Ascending aorta (tissue), 2 donors: ENCODE measurements at regions not wholly inside any gene's neighbourhood (a gene's known extent, or its start where the extent isn't known, plus 50 kb on each side); places are given as distances from the start of the nearest gene placed in this dataset.

Experiments used
- DNase-seq, 2 donors: peaks; one replicate each; pipeline ENCODE4 v3.0.0-alpha.2; 2019; ENCODE audit warnings: low spot score in 2 of 2
- H3K27ac ChIP-seq, 2 donors: fragments of 200-600 bp; sonication (generic); one replicate each; pipeline ENCODE4 v1.5.1; 2016 to 2017; ENCODE audit warnings: mild to moderate bottlenecking in 1 of 2
- H3K27me3 ChIP-seq: fragments of 200-600 bp; sonication (generic); one replicate; pipeline ENCODE4 v1.5.1; 2017
- H3K36me3 ChIP-seq, 2 donors: fragments of 200-600 bp; sonication (generic); one replicate each; pipeline ENCODE4 v1.5.1; 2016
- H3K4me1 ChIP-seq, 2 donors: fragments of 200-600 bp; sonication (generic); one replicate each; pipeline ENCODE4 v1.5.1; 2016 to 2017; ENCODE audit warnings: mild to moderate bottlenecking in 1 of 2
- H3K4me3 ChIP-seq, 2 donors: fragments of 200-600 bp; sonication (generic); one replicate each; pipeline ENCODE4 v1.5.1; 2016 to 2017; ENCODE audit warnings: mild to moderate bottlenecking in 1 of 2
- H3K9me3 ChIP-seq, 2 donors: fragments of 200-600 bp; sonication (generic); one replicate each; pipeline ENCODE4 v1.5.1; 2016
- CTCF ChIP-seq, 3 experiments: fragments of 200-600 bp in 2 of 3; fragments of 450-650 bp in 1 of 3; sonication (generic) in 2 of 3; IDR thresholded peaks; one replicate each; pipeline ENCODE4 v1.5.1; 2016 to 2019; ENCODE audit warnings: antibody characterized with exemption in 3 of 3, mild to moderate bottlenecking in 1 of 3, moderate library complexity in 1 of 3
- intact Hi-C: fragments of 100-400 bp; cut with DNase I; formaldehyde crosslinking; loops from one replicate; pipeline ENCODE4 v1.15.1; 2023

- Histone ChIP-seq H3K4me3 (no peak overlapping the region), H3K4me1 (no peaks in the 10 kb centered on the region), H3K27ac (no peak overlapping the region), H3K36me3 (no peaks in the 10 kb centered on the region), H3K9me3 (no peaks in the 10 kb centered on the region), H3K27me3 (no peaks in the 10 kb centered on the region)
- intact Hi-C loops, result no loop called here
- TF ChIP-seq CTCF (IDR thresholded peaks at IDR 0.05), result no peak
- no peak for DNase-seq
Observed at GRCh38 chr11:42311944-42312343, 852.5 kb upstream of the LRRC4C start.

- intact Hi-C loops, result no loop called here
- TF ChIP-seq CTCF (IDR thresholded peaks at IDR 0.05), result no peak
- Histone ChIP-seq H3K27ac (no peak overlapping the region), H3K27me3 (no peaks in the 10 kb centered on the region), H3K36me3 (no peaks in the 10 kb centered on the region), H3K4me1 (no peaks in the 10 kb centered on the region), H3K9me3 (no peaks in the 10 kb centered on the region), H3K4me3 (no peak overlapping the region)
- DNase-seq, result no peak
Observed at GRCh38 chr11:42315267-42315666, 855.8 kb upstream of the LRRC4C start.

GRCh38 chr11:42315846-42316245, 856.4 kb upstream of the LRRC4C start:
- Histone ChIP-seq H3K4me3 (no peak overlapping the region), H3K36me3 (no peaks in the 10 kb centered on the region), H3K4me1 (no peaks in the 10 kb centered on the region), H3K9me3 (no peaks in the 10 kb centered on the region), H3K27ac (no peak overlapping the region), H3K27me3 (no peaks in the 10 kb centered on the region)
- intact Hi-C loops, result no loop called here
- DNase-seq, result no peak
- TF ChIP-seq CTCF (IDR thresholded peaks at IDR 0.05), result no peak

GRCh38 chr11:42319921-42320320, 860.5 kb upstream of the LRRC4C start:
- Histone ChIP-seq H3K36me3 (no peaks in the 10 kb centered on the region), H3K27me3 (no peaks in the 10 kb centered on the region), H3K4me3 (no peak overlapping the region), H3K4me1 (no peaks in the 10 kb centered on the region), H3K9me3 (no peaks in the 10 kb centered on the region), H3K27ac (no peak overlapping the region)
- intact Hi-C loops, result no loop called here
- TF ChIP-seq CTCF (IDR thresholded peaks at IDR 0.05), result no peak
- no peak for DNase-seq

GRCh38 chr11:42329929-42330565, 870.6 kb upstream of the LRRC4C start:
- Histone ChIP-seq H3K27me3 (no peaks in the 10 kb centered on the region), H3K4me3 (no peak overlapping the region), H3K9me3 (no peaks in the 10 kb centered on the region), H3K27ac (no peak overlapping the region), H3K36me3 (no peaks in the 10 kb centered on the region), H3K4me1 (no peaks in the 10 kb centered on the region)
- DNase-seq, result no peak
- intact Hi-C loops, result no loop called here
- no peak for TF ChIP-seq CTCF (IDR thresholded peaks at IDR 0.05)
